ENCODE measurements at regions not wholly inside any gene's neighbourhood (a gene's known extent, or its start where the extent isn't known, plus 50 kb on each side); places are given as distances from the start of the nearest gene placed in this dataset.

GRCh38 chr13:31895691-31896090 is 135.9 kb upstream of the FRY start:
- no peak overlapping the region for H3K27ac ChIP-seq

GRCh38 chr13:31896427-31896826 is 135.1 kb upstream of the FRY start:
- no peak for TF ChIP-seq CTCF (IDR thresholded peaks at IDR 0.05)
- TF ChIP-seq POLR2A (IDR thresholded peaks at IDR 0.05), result no peak
- TF ChIP-seq EP300 (IDR thresholded peaks at IDR 0.05), result no peak
- DNase-seq, result no peak
- peaks cover 7% of the 10 kb centered on the region for H3K4me1 ChIP-seq (ENCODE audit: insufficient read depth)
- H3K9me3 ChIP-seq, result no peaks in the 10 kb centered on the region
- H3K27ac ChIP-seq, result no peak overlapping the region
- H3K36me3 ChIP-seq, result no peaks in the 10 kb centered on the region
- no peaks in the 10 kb centered on the region for H3K27me3 ChIP-seq
- intact Hi-C loops (cut with DNase I), result no loop called here
- WGBS, 3 donors, result 2 to 10% (median 9%) methylated on average over 2 of the region's 2 CpGs
- H3K4me3 ChIP-seq, result no peak overlapping the region

More at GRCh38 chr13:31895691-31896090, 135.9 kb upstream of the FRY start:
- Histone ChIP-seq H3K36me3 (no peaks in the 10 kb centered on the region), H3K4me1 (ENCODE audit: insufficient read depth) (peaks cover 7% of the 10 kb centered on the region), H3K9me3 (no peaks in the 10 kb centered on the region), H3K4me3 (no peak overlapping the region), H3K27me3 (no peaks in the 10 kb centered on the region)
- intact Hi-C loops (cut with DNase I), result no loop called here
- no peak for DNase-seq
- TF ChIP-seq CTCF (IDR thresholded peaks at IDR 0.05), result no peak
- TF ChIP-seq EP300 (IDR thresholded peaks at IDR 0.05), result no peak
- no peak for TF ChIP-seq POLR2A (IDR thresholded peaks at IDR 0.05)
- WGBS, 3 donors, result 73 to 78% (median 74%) methylated on average over 3 of the region's 3 CpGs

GRCh38 chr13:31898378-31899071 is 133.0 kb upstream of the FRY start:
- H3K4me1 ChIP-seq (ENCODE audit: insufficient read depth), result peaks cover 7% of the 10 kb centered on the region
- H3K27ac ChIP-seq, result no peak overlapping the region
- TF ChIP-seq POLR2A (IDR thresholded peaks at IDR 0.05) (no peak), EP300 (IDR thresholded peaks at IDR 0.05) (no peak), CTCF (IDR thresholded peaks at IDR 0.05) (no peak)
- DNase-seq, result no peak
- H3K9me3 ChIP-seq, result no peaks in the 10 kb centered on the region
- H3K4me3 ChIP-seq, result no peak overlapping the region
- H3K36me3 ChIP-seq, result no peaks in the 10 kb centered on the region
- intact Hi-C loops (cut with DNase I), result no loop called here
- H3K27me3 ChIP-seq, result no peaks in the 10 kb centered on the region
- 66 to 74% (median 74%) methylated on average over 9 of the region's 9 CpGs for WGBS, 3 donors

GRCh38 chr13:31901985-31902384 is 129.6 kb upstream of the FRY start:
- intact Hi-C loops (cut with DNase I), result loop anchor here in 2 of 4 donors (5.0 to 10.0 kb wide), 2 partner anchors 413 to 555 kb away; partner anchors contain the start of genes BRCA2 (in 1 of the 2) and ZAR1L (in 1 of the 2)
- TF ChIP-seq EP300 (IDR thresholded peaks at IDR 0.05) (no peak), CTCF (IDR thresholded peaks at IDR 0.05) (no peak), POLR2A (IDR thresholded peaks at IDR 0.05) (no peak)
- WGBS, 3 donors, result 77 to 89% (median 83%) methylated on average over 2 of the region's 2 CpGs

More at GRCh38 chr13:31901985-31902384, 129.6 kb upstream of the FRY start:
- Histone ChIP-seq H3K27me3 (no peaks in the 10 kb centered on the region), H3K9me3 (no peaks in the 10 kb centered on the region), H3K27ac (no peak overlapping the region), H3K36me3 (no peaks in the 10 kb centered on the region), H3K4me1 (ENCODE audit: insufficient read depth) (peaks cover 8% of the 10 kb centered on the region), H3K4me3 (no peak overlapping the region)
- DNase-seq, result no peak
